ENCODE measurements at regions not wholly inside any gene's neighbourhood (a gene's known extent, or its start where the extent isn't known, plus 50 kb on each side); places are given as distances from the start of the nearest gene placed in this dataset.
"Not testable (repeated sequence)": the region's sequence is repeated elsewhere in the genome, so short reads cannot be mapped to it uniquely, and the experiment has no call there.

- no peaks in the 10 kb centered on the region for H3K36me3 ChIP-seq
- H3K4me1 ChIP-seq (ENCODE audit: control insufficient read depth in 1 of 2, low read depth in 2 of 2) = no peaks in the 10 kb centered on the region
- no peak overlapping the region for H3K4me3 ChIP-seq
- no peak for TF ChIP-seq CTCF (IDR thresholded peaks at IDR 0.05)
- ATAC-seq (ENCODE audit: insufficient number of reproducible peaks, low FRiP score, low read depth) (no peak), DNase-seq (ENCODE audit: low spot score) (no peak)
- no peaks in the 10 kb centered on the region for H3K9me3 ChIP-seq
- H3K27me3 ChIP-seq (replicated peaks; ENCODE audit: insufficient read depth) = no peaks in the 10 kb centered on the region
- H3K27ac ChIP-seq = no peak overlapping the region
These were observed 152.4 kb downstream of the THBS2 start for GRCh38 chr6:169101036-169101805.

- ATAC-seq (ENCODE audit: insufficient number of reproducible peaks, low FRiP score, low read depth) = no peak
- H3K27me3 ChIP-seq (replicated peaks; ENCODE audit: insufficient read depth) = no peaks in the 10 kb centered on the region
- no peaks in the 10 kb centered on the region for H3K4me1 ChIP-seq (ENCODE audit: control insufficient read depth in 1 of 2, low read depth in 2 of 2)
- no peak for DNase-seq (ENCODE audit: low spot score)
- H3K9me3 ChIP-seq = no peaks in the 10 kb centered on the region
- H3K27ac ChIP-seq = no peak overlapping the region
- no peak overlapping the region for H3K4me3 ChIP-seq
- no peak for TF ChIP-seq CTCF (IDR thresholded peaks at IDR 0.05)
- no peaks in the 10 kb centered on the region for H3K36me3 ChIP-seq
These were observed 154.0 kb downstream of the THBS2 start for GRCh38 chr6:169099411-169100202.

- not testable (repeated sequence) for DNase-seq (ENCODE audit: low spot score); ATAC-seq (ENCODE audit: insufficient number of reproducible peaks, low FRiP score, low read depth); H3K9me3 ChIP-seq
These were observed 155.0 kb downstream of the THBS2 start for GRCh38 chr6:169098651-169099050.

GRCh38 chr6:169098116-169098515 is 155.5 kb downstream of the THBS2 start:
- H3K4me1 ChIP-seq (ENCODE audit: control insufficient read depth in 1 of 2, low read depth in 2 of 2) = no peaks in the 10 kb centered on the region
- no peaks in the 10 kb centered on the region for H3K36me3 ChIP-seq
- no peaks in the 10 kb centered on the region for H3K27me3 ChIP-seq (replicated peaks; ENCODE audit: insufficient read depth)
- DNase-seq (ENCODE audit: low spot score) (no peak), ATAC-seq (ENCODE audit: insufficient number of reproducible peaks, low FRiP score, low read depth) (no peak)
- no peaks in the 10 kb centered on the region for H3K9me3 ChIP-seq
- TF ChIP-seq CTCF (IDR thresholded peaks at IDR 0.05) = no peak
- H3K4me3 ChIP-seq = no peak overlapping the region
- H3K27ac ChIP-seq = no peak overlapping the region

More at GRCh38 chr6:169098651-169099050, 155.0 kb downstream of the THBS2 start:
- not testable (repeated sequence) for H3K27ac ChIP-seq; H3K27me3 ChIP-seq (replicated peaks; ENCODE audit: insufficient read depth); H3K36me3 ChIP-seq; H3K4me3 ChIP-seq; H3K4me1 ChIP-seq (ENCODE audit: control insufficient read depth in 1 of 2, low read depth in 2 of 2)

- H3K9me3 ChIP-seq = no peaks in the 10 kb centered on the region
- ATAC-seq (ENCODE audit: insufficient number of reproducible peaks, low FRiP score, low read depth) = no peak
- no peak for DNase-seq (ENCODE audit: low spot score)
- no peaks in the 10 kb centered on the region for H3K4me1 ChIP-seq (ENCODE audit: control insufficient read depth in 1 of 2, low read depth in 2 of 2)
- no peak overlapping the region for H3K4me3 ChIP-seq
- no peaks in the 10 kb centered on the region for H3K36me3 ChIP-seq
- no peak for TF ChIP-seq CTCF (IDR thresholded peaks at IDR 0.05)
- H3K27me3 ChIP-seq (replicated peaks; ENCODE audit: insufficient read depth) = no peaks in the 10 kb centered on the region
- H3K27ac ChIP-seq = no peak overlapping the region
These were observed 156.2 kb downstream of the THBS2 start for GRCh38 chr6:169097381-169097959.

Data from thoracic aorta (tissue), 2 donors.